ELR (cell line): ENCODE measurements at regions not wholly inside any gene's neighbourhood (a gene's known extent, or its start where the extent isn't known, plus 50 kb on each side); places are given as distances from the start of the nearest gene placed in this dataset.

Source experiments
- DNase-seq: peaks from one replicate; pipeline ENCODE4 v3.0.0-alpha.2; 2015; ENCODE audit warnings: low read depth

DNA sequence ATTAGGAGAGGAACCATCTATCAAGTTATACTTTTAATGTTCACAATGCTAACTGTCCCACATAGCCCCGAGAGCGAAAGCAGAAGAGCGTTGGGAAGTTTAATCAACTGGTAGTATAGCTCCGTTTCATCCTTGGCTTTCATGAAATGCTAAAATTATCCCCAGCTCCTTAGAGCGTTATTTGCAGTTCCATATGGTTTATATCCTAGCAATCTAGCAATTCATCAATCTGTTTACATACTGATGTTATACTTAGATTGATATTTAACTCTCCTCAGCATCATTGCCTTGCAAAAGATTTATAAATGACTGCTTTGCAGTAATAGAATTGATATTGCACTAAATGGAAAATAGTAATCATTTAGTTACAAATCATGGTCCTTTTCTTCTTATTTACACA, 419.8 kb downstream of the COG6 start:
- no peak for DNase-seq

DNA sequence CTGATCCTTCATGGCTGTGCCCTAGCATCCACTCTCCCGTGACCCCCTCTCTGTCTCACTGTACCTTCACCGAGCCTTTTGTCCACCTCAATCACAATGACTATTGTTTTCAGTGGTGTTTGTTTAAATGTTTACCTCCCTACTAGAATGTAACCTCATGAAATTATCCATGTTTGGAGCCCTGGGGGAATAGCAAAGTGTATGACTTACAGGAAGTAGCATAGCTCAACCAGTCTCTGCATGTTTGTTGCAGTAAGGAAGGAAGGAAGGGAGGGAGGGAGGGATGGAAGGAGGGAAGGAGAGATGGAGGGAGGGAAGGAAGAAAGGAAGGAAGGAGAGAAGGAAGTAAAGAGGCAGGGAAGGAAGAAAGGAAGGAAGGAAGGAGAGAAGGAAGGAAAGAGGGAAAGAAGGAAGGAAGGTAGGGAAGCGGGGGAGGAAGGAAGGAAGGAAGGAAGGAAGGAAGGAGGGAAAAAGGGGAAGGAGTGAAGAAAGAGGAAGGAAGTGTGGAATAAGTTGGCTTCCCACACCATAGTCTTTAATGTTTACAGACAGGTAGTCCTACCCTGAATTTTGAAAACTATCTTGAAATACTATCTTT, 421.4 kb downstream of the COG6 start:
- DNase-seq = no peak

DNA sequence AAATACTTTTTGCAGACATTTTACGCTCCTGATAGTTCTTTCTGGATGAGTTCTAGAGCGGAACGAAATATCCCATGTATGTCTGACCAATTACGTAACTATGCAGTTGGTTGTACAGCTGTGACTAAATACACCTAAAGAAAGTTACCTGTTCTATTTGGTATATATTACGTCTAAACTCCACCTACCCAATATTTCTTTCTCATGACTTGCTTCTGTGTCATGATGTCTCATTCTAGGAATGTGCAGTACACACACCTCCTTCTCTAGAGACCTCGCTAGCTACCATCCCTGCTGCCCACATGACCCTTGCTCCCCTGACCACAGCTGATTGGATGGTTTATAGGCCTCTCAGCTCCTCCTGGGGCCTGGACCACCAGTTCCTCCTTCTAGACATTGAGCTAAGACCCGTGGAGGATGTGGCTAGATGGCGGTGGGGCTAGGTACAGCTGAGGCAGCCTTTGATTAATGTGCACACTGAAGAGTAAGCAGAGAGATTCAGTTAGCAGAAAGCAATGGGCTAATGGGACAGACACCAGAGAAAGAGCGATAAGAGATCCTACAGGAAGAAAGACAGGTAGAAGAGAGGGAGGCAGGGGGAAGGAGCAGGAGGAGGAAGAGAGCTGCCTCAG, 422.1 kb downstream of the COG6 start:
- DNase-seq = no peak

DNA sequence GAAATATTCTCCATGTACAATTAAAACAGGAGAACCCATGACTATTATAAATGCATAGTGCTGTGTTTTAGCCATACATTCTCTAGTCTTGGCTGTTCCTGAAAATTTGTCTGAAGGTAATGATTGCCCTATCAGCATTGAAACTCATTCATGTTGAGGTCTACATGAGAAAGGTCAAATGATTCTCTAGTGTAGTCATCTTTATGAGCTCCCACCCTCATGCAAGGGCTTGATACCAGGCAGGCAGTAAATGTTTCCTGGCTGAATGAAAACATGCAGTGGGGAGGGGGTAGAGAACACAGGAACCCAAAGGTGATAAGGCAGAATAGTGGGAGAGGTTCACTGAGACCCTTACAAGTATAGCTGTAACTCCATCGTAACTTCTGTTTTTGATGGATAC, 424.3 kb downstream of the COG6 start:
- DNase-seq = no peak

DNA sequence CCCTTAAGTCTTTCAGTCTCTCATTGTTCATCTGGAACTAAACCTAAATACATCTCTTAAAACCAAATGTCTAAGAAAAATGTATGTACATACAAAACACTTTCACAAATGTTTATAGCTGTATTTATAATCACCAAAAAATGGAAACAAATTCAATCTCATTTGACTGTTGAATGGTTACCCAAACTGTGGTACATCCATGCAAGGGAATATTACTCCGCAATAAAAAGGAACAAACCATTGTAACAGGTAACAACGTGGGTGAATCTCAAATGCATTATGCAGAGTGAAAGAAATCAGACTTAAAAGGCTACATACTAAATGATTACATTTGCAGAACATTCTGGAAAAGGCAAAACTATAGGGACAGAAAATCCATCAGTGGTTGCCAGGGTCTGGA, 425.2 kb downstream of the COG6 start:
- DNase-seq = no peak

DNA sequence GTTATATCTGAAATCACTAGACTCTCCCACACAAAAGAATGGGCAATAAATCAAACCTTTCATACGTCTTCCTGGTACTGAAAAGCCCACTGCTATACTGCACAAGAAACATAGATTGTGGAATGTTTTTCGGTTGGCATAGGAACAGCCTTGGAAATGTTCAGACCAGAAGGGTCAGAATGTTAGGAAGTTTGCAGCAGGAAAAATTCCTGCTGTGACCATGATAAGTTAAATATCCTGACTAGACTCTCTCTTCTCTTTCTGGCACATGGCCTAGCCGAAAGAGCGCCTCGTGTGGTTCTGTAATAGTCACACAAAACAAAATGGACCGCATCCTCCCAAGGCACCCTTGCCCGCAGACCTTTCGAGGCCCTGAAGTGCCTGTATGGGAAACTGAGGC, 427.2 kb downstream of the COG6 start:
- no peak for DNase-seq

DNA sequence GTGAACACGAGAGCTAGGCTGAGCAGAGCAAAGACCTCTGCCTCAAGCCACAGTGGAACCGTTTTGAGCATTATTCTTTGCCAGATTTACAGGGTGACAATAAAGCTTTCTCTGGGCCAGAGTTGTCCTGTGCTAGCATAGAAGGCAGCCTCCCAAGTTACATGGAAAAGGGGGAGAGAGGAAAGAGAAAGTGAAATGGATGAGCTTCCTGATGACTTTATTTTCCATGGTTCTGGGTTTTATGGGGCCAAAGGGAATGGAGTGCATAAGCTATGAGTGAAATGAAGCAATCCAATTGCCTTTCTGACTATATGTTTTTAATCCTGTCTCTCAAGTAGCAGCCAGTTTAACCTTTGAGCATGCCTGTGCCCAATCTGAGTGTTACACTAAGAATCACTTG, 428.4 kb downstream of the COG6 start:
- no peak for DNase-seq

DNA sequence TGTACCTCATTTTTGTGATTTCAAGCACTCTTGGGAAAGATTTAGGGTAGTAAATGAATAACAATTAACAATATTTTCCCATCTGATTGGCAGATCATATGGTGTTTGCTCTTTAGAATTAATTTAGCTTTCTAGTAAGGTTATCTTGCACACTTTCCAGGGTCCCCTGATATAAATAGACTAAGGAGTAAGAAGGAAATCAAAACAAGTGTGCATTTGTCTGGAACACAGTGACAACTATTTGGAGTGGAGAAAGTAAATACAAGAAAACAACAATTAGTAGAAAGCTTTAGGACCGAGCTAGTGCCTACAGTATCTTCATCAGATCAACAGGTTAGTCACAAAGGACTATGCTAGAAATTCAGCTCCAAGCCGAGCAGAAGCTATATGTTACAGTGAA, 429.5 kb downstream of the COG6 start:
- no peak for DNase-seq

DNA sequence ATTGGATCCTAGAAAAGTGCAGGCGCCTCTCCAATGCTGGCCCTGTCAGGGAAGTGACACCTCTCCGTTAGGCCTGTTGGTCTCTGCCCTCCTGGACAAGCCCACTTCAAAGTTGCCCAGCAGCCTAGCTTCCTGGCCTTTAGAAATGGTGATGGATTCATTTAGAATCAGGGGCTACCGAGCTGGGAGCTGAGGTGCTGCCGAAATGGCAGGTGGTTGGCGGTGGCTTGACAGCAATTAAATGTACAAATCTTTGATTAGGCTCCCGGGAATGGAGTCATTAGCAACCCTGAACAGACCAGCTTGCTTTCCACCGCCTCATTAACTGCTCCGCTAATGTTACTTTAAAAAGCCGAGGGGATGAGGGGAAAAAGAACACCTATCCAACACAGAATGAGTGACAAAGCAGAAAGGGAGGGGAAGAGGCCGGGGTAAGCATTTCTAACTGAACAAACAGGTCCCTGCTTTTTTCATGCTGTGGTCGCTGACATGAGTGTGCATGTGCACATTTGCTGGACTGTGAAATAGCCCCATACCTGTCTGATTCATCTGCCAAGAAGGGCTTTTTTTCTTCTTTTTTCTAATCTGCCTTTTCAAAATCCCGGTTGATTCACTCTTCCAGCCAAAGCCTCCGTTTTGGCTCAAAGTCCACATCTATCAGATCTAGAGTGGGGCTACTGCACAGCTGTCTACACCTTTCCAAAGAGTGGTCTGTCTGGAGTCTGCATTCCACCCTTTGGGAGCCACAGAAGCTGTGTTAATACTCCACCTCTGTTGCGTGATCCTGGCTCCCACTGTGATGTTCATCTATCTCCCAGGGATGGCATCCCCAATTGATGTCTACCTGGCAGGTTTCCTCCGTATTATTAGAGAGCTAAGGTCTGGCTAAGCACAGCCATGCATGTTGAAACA, 431.9 kb downstream of the COG6 start:
- DNase-seq = no peak

DNA sequence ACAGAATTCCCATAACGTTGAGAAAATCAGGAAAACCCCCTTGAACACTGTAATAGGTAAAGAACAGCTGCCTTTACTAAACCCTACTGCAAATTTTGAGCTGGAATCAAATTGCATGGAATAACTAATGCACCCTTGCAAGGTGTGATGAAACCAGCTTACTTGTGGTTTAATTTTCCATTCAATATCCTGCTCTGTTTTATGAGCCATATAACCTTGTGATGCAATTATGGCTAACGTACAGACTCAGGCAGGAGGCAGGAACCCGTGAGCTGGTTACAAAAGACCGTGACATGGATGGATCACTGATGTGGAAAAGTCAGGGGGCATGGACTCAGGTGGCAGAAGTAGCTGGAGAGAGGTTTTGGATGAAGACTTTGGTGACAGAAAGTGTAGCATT, 438.6 kb downstream of the COG6 start:
- no peak for DNase-seq

DNA sequence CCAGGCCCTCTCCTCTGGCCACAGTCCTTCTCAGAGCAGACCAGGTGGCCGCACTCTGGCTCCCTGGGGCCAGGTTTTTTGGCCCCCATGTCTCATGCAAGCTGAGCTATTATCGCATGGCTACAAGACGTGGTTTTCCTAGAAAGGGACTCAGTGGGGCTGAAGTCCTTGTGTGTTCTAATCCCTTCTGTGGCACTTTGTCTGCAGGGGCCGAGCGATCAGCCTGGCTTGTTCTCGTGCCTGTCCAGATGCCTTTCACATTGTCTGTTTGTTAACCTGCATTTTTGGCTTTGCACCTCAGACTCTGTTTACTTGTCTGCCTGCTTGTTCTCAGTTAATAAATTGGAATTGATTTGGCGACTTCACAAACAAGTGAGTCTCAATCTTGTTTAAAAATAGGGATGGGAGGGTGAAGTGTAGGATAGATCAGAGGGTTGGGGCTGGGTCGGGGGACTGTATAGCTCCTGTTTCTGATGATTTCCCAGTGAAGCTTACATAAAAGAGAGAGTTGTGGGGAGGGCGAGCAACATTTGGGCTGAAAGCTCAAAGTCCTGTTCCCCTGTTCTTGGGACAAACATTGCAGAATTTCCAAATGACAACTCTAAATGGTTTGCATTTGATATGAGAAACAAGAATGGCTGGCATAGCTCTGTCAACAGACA, 440.4 kb downstream of the COG6 start:
- DNase-seq = no peak

DNA sequence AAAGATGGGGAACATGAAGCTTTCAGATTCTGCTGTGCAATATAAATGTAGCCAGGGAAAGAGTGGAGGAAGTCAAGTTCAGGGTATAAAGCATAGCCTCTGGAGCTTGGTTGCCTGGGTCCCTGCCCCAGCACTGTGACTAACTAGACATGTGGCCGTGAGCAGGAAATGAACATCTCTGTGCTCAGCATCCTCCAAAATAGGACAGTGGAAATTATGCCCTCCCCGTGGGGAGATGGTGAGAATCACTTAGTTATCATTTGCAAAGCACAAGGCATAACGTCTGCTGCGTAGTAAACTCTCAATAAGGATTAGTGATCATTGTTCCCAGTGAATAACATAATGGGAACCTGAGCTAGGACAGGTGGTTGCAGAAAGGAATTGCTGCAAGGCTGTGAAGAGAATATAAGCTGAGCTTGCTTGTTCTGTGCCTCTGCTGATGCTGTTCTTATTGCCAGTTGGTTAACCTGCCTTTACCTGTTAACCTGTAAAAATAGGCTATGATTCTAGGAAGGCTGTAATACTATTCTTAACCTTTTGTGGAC, 441.0 kb downstream of the COG6 start:
- no peak for DNase-seq

DNA sequence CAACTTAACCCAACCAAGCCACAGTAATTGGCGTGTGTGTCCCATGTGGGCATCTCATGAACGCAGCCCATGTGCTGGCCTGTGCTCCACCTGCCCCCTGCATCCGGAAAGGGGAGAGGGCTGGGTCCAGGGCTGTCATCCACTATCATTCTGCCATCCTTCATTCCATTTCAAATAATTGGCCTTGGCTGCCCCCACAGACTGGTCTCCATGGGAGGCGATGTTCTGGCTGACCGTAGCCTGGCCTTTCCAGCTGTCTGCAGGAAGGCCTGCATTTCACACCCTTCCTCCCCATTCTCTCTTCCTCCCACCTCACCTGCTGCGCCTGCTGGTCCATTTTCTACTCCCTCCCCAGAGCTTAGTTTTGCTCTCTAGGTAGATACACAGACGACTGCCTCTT, 442.8 kb downstream of the COG6 start:
- no peak for DNase-seq

DNA sequence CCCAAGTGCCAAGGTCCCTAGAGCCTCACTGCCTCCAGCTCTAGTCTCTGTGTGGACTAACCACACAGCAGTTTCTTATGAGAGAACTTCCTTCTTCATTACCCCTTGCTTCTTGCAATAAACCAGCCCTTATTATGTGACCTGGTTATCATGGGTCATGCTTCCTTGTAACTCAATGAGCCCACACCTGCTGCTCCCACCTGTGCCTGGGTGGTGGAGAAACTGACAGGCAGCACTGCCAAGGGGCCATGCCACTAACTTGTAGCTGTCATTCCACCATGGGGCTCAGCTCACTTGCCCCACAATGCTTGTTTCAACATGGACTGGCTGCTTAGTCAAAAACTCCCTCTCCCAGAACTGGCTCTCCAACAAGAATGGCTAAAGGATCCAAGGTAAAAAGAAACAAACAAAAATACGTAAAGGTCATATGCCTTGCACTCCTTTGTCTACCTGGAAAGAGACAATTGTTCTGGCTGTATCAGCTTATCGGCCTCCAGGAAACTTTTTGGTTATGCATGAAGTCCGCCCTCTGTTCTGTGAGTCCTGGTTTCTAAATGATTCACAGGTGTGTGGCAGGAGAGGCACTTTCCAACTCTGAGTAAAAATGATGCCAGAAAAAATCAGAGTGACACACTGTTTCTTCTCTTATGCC, 446.4 kb downstream of the COG6 start:
- DNase-seq = no peak

DNA sequence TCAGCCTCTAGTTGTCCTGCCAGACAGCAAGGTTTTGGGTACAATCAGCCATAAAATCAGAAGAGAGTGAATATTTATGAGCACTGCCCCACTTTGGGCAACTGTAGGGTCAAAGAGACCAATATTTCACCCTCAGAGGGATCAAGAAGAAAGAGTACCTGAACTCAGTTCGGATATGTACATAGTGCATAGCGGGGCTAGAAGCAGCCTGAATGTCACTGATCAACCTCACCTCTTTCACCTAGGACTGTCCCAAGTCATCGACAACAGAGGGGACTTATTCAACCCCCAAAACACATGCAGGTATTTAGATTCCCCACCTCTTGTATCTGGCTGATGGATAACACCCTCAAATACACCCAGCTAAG, 446.9 kb downstream of the COG6 start:
- no peak for DNase-seq

DNA sequence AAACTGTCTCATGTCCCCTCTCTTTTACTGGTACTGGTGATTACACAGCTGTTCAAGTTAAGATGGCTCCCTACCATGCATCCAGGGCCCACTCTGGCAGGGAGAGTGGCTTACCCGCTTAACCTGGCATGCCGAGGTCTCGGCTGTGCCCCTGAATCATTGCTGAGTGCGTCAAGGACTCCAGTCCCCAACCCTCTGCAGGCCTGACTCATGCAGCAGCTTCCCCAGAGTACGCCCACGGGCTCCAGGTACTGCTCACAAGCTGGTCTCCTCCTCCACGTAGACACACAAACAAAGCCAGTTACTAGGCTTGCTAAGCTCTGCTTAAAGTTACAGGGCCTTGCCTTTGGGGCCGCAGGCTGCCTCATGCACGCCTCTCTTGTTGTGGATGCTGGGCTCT, 447.4 kb downstream of the COG6 start:
- DNase-seq = peak; percentile 79

DNA sequence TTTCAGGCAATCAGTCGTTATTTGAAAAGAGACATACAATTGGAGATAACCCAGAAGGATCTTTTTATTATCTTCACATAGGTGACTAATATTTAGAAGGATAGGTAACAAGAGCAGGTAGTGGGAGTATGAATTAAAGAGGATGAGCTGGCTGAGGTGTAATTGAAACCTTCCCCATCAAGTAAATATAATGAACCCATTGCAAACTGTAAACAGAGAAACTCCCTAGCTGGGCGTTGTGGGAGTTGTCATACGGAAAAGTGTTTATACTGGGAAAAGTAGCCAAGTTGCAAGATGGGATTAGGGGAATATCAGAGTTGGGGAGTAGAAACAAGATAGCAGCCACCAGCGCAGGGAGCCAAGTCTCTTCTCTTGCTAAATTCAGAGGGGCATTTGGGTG, 448.4 kb downstream of the COG6 start:
- no peak for DNase-seq

DNA sequence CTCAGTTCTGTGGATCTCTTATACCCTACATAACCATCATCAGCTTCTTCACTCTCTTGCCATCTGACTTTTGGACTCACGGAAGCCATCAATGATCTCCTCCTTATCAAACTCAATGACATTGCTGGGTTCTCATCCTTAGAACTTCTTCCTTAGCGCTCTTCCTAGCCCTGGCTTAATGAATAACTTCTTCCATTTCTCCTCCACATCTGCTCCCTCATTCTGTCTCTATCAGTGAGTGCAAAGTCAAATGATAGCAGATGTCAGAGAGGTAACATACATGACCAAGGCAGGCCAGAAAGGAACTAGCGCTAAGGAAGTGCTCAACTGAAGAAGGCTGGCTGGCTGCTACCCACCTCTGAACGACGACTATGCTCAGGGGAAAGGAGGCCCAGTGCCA, 449.8 kb downstream of the COG6 start:
- DNase-seq = no peak

DNA sequence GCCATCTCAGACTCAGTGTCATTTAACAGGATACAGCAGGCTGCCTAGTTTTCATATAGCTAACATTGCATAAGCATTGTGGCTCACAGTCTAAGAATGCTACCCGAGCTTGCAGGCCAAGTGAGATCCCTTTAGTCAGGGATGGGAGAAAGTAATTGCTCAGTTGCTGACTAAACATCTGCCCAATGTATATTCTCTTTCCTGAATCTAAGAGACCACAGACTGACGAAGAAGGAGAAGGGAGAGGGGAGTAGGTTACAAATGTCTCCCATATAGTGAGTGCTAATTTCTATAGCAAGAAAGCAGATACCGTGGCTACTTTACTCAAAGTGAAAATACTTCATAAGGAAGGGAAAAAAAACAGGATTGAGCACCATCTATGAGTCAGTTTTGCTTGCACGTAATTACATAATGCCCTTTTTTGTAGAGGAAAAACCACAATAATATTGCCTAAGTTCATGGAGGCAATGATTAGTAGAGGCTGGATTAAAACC, 453.9 kb downstream of the COG6 start:
- peak; percentile 87 for DNase-seq

DNA sequence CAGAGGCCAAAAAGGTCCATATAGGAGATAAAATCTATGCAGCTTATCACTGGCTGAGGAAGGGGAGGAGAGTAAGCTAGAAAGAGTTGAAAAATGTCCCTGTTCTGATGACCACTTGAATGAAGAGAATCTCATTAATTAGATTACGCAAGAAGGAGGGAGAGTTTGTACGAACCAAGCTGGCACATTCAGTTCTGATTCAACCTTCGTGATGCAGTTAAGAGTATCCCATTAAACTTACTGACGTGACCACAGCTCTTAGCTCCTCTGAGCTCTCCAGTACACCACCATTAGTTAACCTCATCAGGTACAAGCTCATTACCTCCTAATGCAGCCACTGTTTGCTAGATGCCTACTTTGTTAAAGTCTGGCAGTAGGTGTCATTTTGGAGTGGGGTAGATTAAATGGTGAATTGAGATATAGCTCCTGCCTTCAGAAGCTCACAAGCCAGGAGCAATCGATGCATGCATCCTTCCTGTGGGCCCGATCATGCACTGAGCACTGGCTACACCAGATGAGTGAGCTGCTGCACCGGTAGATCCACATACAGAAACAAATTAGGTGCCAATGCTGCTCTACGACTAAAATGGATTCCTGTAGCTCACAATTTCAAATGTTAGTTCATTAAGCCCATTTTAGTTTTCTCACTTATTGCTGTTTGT, 458.3 kb downstream of the COG6 start:
- no peak for DNase-seq

DNA sequence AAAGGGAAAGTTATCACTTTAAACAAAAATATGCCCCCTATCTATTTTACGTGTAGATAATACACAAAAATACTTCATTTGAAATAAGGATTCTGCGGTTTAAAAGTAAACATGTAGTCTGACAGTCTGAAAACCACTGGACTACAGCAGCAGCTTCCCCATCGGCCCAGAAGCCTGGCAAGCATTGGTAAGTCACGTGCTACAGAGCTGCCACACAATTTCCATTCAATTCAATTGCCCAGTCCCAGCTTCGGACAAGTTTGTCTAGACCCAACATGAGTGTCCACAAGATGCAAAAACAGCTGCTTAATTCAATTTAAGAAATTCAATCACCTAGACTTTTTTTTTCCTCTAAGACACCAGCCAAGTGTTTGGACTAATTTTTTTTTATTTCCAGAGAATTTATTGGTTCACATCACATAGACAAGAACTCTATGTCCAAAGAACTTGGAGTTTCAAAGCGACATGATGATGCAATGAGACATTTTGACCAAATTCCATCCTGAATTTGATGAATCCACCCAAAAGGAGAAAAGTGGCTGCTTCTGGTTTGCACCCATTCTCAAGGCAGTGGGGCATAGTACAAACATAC, 458.9 kb downstream of the COG6 start:
- DNase-seq = no peak
